ENCODE measurements at regions not wholly inside any gene's neighbourhood (a gene's known extent, or its start where the extent isn't known, plus 50 kb on each side); places are given as distances from the start of the nearest gene placed in this dataset.
"Not testable (repeated sequence)": the region's sequence is repeated elsewhere in the genome, so short reads cannot be mapped to it uniquely, and the experiment has no call there.

GRCh38 chr6:144438103-144438502 is 153.0 kb downstream of the UTRN start:
- no peak for DNase-seq

- no peak for DNase-seq
Observed at GRCh38 chr6:144439016-144439415, 153.9 kb downstream of the UTRN start.

- not testable (repeated sequence) for DNase-seq
Observed at GRCh38 chr6:144441801-144442200, 156.7 kb downstream of the UTRN start.

- no peak for DNase-seq
Observed at GRCh38 chr6:144443157-144443556, 158.0 kb downstream of the UTRN start.

- DNase-seq, result no peak
Observed at GRCh38 chr6:144447472-144447871, 162.3 kb downstream of the UTRN start.

- DNase-seq, result no peak
Observed at GRCh38 chr6:144449218-144449617, 164.1 kb downstream of the UTRN start.

- no peak for DNase-seq
Observed at GRCh38 chr6:144449911-144450597, 164.9 kb downstream of the UTRN start.

GRCh38 chr6:144460327-144461095 is 175.4 kb downstream of the UTRN start:
- no peak for DNase-seq

GRCh38 chr6:144462058-144462457 is 176.9 kb downstream of the UTRN start:
- DNase-seq, result no peak

- no peak for DNase-seq
Observed at GRCh38 chr6:144466716-144467115, 181.6 kb downstream of the UTRN start.

GRCh38 chr6:144467172-144467762 is 182.1 kb downstream of the UTRN start:
- DNase-seq, result no peak

GRCh38 chr6:144467921-144468320 is 182.8 kb downstream of the UTRN start:
- DNase-seq, result no peak

- DNase-seq, result no peak
Observed at GRCh38 chr6:144468709-144469108, 183.6 kb downstream of the UTRN start.

- no peak for DNase-seq
Observed at GRCh38 chr6:144469144-144469575, 184.0 kb downstream of the UTRN start.

- DNase-seq, result not testable (repeated sequence)
Observed at GRCh38 chr6:144470201-144470600, 185.1 kb downstream of the UTRN start.

- DNase-seq, result no peak
Observed at GRCh38 chr6:144471986-144472385, 186.9 kb downstream of the UTRN start.

GRCh38 chr6:144474290-144474689 is 189.2 kb downstream of the UTRN start:
- DNase-seq, result no peak

GRCh38 chr6:144474904-144475303 is 189.8 kb downstream of the UTRN start:
- DNase-seq, result no peak

GRCh38 chr6:144475411-144475810 is 190.3 kb downstream of the UTRN start:
- no peak for DNase-seq

GRCh38 chr6:144476286-144476685 is 191.2 kb downstream of the UTRN start:
- no peak for DNase-seq

GRCh38 chr6:144477396-144477795 is 192.3 kb downstream of the UTRN start:
- DNase-seq, result no peak

- DNase-seq, result no peak
Observed at GRCh38 chr6:144477856-144478255, 192.7 kb downstream of the UTRN start.

GRCh38 chr6:144478483-144478882 is 193.3 kb downstream of the UTRN start:
- DNase-seq, result no peak

- DNase-seq, result no peak
Observed at GRCh38 chr6:144479991-144480390, 194.9 kb downstream of the UTRN start.
